K562 (cell line): ENCODE measurements at regions not wholly inside any gene's neighbourhood (a gene's known extent, or its start where the extent isn't known, plus 50 kb on each side); places are given as distances from the start of the nearest gene placed in this dataset.

Experiments
- CC2D1A ChIP-seq: fragments of 450-650 bp; IDR thresholded peaks from 2 replicates; pipeline ENCODE4 v1.6.1; 2017; ENCODE audit warnings: mild to moderate bottlenecking
- CHD1 ChIP-seq: fragments of 200-600 bp; sonication (generic); IDR thresholded peaks from one replicate; pipeline ENCODE4 v1.6.1; 2012; ENCODE audit warnings: mild to moderate bottlenecking, moderate library complexity, low read length, inconsistent platforms
- CREB1 ChIP-seq, 2 experiments: sonication (generic) in 1 of 2; formaldehyde crosslinking in 1 of 2; IDR thresholded peaks; 2 replicates each; pipeline versions ENCODE4 v1.6.1 to v1.8.0; 2012 to 2022; ENCODE audit warnings: inconsistent platforms in 1 of 2, mild to moderate bottlenecking in 1 of 2, missing genetic modification reagents in 1 of 2, moderate library complexity in 1 of 2
- HDAC2 ChIP-seq: fragments of 450-650 bp; IDR thresholded peaks from 2 replicates; pipeline ENCODE4 v1.6.1; 2016; ENCODE audit warnings: mild to moderate bottlenecking
- HES1 ChIP-seq: fragments of 450-650 bp; IDR thresholded peaks from 2 replicates; pipeline ENCODE4 v1.6.1; 2016; ENCODE audit warnings: low read depth, mild to moderate bottlenecking, moderate library complexity
- MAZ ChIP-seq, 2 experiments: fragments of 450-650 bp in 1 of 2; sonication (generic) in 1 of 2; formaldehyde crosslinking; IDR thresholded peaks in 1 of 2; conservative IDR thresholded peaks in 1 of 2; 2 replicates each; pipeline versions ENCODE4 v1.4.0 to v1.5.0; 2020; ENCODE audit warnings: mild to moderate bottlenecking in 1 of 2, missing genetic modification reagents in 1 of 2
- NUFIP1 ChIP-seq: fragments of 450-650 bp; IDR thresholded peaks from 2 replicates; pipeline ENCODE4 v1.6.1; 2018; ENCODE audit not compliant: partially characterized antibody
- PHB ChIP-seq: fragments of 250-450 bp; sonication (Bioruptor Pico); IDR thresholded peaks from 2 replicates; pipeline ENCODE4 v1.5.0; 2021
- RBM14 ChIP-seq: fragments of 200-400 bp; formaldehyde crosslinking; IDR thresholded peaks from 2 replicates; pipeline ENCODE4 v1.6.1; 2018; ENCODE audit warnings: low read depth, mild to moderate bottlenecking, low read length, moderate library complexity, borderline replicate concordance; ENCODE audit not compliant: insufficient read depth
- RCOR1 ChIP-seq, 2 experiments: IDR thresholded peaks; 2 replicates each; pipeline ENCODE4 v1.6.1; 2012; ENCODE audit warnings: low read depth in 2 of 2, low read length in 2 of 2, borderline replicate concordance in 1 of 2, improper control_type of control experiment in 1 of 2
- RNF2 ChIP-seq: sonication (generic); IDR thresholded peaks from 2 replicates; pipeline ENCODE4 v1.6.1; 2016
- SETDB1 ChIP-seq: IDR thresholded peaks from one replicate; pipeline ENCODE4 v1.6.1; 2012; ENCODE audit warnings: low read length, control low read depth, inconsistent platforms
- TAL1 ChIP-seq: fragments of 450-650 bp; IDR thresholded peaks from 2 replicates; pipeline ENCODE4 v1.6.1; 2016; ENCODE audit warnings: mild to moderate bottlenecking
- TCF7L2 ChIP-seq: fragments of 150-350 bp; IDR thresholded peaks from 2 replicates; pipeline ENCODE4 v1.6.1; 2016; ENCODE audit warnings: low read depth, mild to moderate bottlenecking, low read length, moderate library complexity
- ZNF121 ChIP-seq: sonication (generic); formaldehyde crosslinking; conservative IDR thresholded peaks from 2 replicates; pipeline ENCODE4 v1.8.0; 2022; ENCODE audit warnings: missing genetic modification reagents
- ZNF140 ChIP-seq: fragments of 250-450 bp; sonication (Bioruptor Pico); IDR thresholded peaks from 2 replicates; pipeline ENCODE4 v1.8.0; 2021; ENCODE audit warnings: moderate library complexity, mild to moderate bottlenecking, inconsistent platforms
- ZNF232 ChIP-seq: sonication (generic); formaldehyde crosslinking; IDR thresholded peaks from 2 replicates; pipeline ENCODE4 v1.8.0; 2022; ENCODE audit warnings: mild to moderate bottlenecking, missing genetic modification reagents
- ZNF644 ChIP-seq: fragments of 200-800 bp; sonication (Bioruptor generic); IDR thresholded peaks from 2 replicates; pipeline ENCODE4 v1.6.1; 2016; ENCODE audit warnings: low read depth, missing genetic modification characterization, missing compliant biosample characterization
- TF ChIP-seq, protein P1 (sequence below): sonication (generic); formaldehyde crosslinking; IDR thresholded peaks from 2 replicates; pipeline ENCODE4 v1.8.0; 2022; ENCODE audit warnings: mild to moderate bottlenecking, missing genetic modification reagents
- TF ChIP-seq, protein P2 (sequence below): fragments of 250-450 bp; sonication (Bioruptor Pico); IDR thresholded peaks from 2 replicates; pipeline ENCODE4 v1.4.0; 2020; ENCODE audit warnings: mild to moderate bottlenecking, moderate library complexity, borderline replicate concordance
- TF ChIP-seq, protein P3 (sequence below): sonication (generic); formaldehyde crosslinking; IDR thresholded peaks from 2 replicates; pipeline ENCODE4 v1.8.1; 2023; ENCODE audit warnings: mild to moderate bottlenecking, missing genetic modification reagents

GRCh38 chr2:126221506-126221905 is 434.5 kb upstream of the GYPC start (continued):
- TF ChIP-seq HES1 (no peak), ZNF232 (CRISPR knock-in tag) (no peak), CC2D1A (peak; percentile 44; the same call in 1 of the 2 replicates), ZNF140 (CRISPR knock-in tag) (no peak), SETDB1 (no peak), NUFIP1 (no peak), RBM14 (no peak), CREB1 (IDR thresholded peaks at IDR 0.05) (no peak), CREB1 (CRISPR knock-in tag; IDR thresholded peaks at IDR 0.05) (no peak), RNF2 (no peak), MAZ (CRISPR knock-in tag; conservative IDR thresholded peaks at IDR 0.05 in 1 of 2, IDR thresholded peaks at IDR 0.05 in 1 of 2) (no peak), ZNF121 (CRISPR knock-in tag) (no peak), TCF7L2 (no peak), ZNF644 (no peak), TAL1 (peak; percentile 83), CHD1 (no peak), PHB (no peak), HDAC2 (peak; percentile 25; the same call in 1 of the 2 replicates), RCOR1 (IDR thresholded peaks at IDR 0.05; ENCODE audit: borderline replicate concordance in 1 of 2, low read depth in 2 of 2, low read length in 2 of 2) (no peak; a peak in 1 of 4 replicates)
- TF ChIP-seq, protein P1, sequence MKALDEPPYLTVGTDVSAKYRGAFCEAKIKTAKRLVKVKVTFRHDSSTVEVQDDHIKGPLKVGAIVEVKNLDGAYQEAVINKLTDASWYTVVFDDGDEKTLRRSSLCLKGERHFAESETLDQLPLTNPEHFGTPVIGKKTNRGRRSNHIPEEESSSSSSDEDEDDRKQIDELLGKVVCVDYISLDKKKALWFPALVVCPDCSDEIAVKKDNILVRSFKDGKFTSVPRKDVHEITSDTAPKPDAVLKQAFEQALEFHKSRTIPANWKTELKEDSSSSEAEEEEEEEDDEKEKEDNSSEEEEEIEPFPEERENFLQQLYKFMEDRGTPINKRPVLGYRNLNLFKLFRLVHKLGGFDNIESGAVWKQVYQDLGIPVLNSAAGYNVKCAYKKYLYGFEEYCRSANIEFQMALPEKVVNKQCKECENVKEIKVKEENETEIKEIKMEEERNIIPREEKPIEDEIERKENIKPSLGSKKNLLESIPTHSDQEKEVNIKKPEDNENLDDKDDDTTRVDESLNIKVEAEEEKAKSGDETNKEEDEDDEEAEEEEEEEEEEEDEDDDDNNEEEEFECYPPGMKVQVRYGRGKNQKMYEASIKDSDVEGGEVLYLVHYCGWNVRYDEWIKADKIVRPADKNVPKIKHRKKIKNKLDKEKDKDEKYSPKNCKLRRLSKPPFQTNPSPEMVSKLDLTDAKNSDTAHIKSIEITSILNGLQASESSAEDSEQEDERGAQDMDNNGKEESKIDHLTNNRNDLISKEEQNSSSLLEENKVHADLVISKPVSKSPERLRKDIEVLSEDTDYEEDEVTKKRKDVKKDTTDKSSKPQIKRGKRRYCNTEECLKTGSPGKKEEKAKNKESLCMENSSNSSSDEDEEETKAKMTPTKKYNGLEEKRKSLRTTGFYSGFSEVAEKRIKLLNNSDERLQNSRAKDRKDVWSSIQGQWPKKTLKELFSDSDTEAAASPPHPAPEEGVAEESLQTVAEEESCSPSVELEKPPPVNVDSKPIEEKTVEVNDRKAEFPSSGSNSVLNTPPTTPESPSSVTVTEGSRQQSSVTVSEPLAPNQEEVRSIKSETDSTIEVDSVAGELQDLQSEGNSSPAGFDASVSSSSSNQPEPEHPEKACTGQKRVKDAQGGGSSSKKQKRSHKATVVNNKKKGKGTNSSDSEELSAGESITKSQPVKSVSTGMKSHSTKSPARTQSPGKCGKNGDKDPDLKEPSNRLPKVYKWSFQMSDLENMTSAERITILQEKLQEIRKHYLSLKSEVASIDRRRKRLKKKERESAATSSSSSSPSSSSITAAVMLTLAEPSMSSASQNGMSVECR (CRISPR knock-in tag), result no peak
- TF ChIP-seq, protein P2, sequence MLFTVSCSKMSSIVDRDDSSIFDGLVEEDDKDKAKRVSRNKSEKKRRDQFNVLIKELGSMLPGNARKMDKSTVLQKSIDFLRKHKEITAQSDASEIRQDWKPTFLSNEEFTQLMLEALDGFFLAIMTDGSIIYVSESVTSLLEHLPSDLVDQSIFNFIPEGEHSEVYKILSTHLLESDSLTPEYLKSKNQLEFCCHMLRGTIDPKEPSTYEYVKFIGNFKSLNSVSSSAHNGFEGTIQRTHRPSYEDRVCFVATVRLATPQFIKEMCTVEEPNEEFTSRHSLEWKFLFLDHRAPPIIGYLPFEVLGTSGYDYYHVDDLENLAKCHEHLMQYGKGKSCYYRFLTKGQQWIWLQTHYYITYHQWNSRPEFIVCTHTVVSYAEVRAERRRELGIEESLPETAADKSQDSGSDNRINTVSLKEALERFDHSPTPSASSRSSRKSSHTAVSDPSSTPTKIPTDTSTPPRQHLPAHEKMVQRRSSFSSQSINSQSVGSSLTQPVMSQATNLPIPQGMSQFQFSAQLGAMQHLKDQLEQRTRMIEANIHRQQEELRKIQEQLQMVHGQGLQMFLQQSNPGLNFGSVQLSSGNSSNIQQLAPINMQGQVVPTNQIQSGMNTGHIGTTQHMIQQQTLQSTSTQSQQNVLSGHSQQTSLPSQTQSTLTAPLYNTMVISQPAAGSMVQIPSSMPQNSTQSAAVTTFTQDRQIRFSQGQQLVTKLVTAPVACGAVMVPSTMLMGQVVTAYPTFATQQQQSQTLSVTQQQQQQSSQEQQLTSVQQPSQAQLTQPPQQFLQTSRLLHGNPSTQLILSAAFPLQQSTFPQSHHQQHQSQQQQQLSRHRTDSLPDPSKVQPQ (CRISPR knock-in tag), result no peak
- TF ChIP-seq, protein P3, sequence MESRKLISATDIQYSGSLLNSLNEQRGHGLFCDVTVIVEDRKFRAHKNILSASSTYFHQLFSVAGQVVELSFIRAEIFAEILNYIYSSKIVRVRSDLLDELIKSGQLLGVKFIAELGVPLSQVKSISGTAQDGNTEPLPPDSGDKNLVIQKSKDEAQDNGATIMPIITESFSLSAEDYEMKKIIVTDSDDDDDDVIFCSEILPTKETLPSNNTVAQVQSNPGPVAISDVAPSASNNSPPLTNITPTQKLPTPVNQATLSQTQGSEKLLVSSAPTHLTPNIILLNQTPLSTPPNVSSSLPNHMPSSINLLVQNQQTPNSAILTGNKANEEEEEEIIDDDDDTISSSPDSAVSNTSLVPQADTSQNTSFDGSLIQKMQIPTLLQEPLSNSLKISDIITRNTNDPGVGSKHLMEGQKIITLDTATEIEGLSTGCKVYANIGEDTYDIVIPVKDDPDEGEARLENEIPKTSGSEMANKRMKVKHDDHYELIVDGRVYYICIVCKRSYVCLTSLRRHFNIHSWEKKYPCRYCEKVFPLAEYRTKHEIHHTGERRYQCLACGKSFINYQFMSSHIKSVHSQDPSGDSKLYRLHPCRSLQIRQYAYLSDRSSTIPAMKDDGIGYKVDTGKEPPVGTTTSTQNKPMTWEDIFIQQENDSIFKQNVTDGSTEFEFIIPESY (CRISPR knock-in tag), result no peak
